ENCODE measurements at regions not wholly inside any gene's neighbourhood (a gene's known extent, or its start where the extent isn't known, plus 50 kb on each side); places are given as distances from the start of the nearest gene placed in this dataset.

DNA sequence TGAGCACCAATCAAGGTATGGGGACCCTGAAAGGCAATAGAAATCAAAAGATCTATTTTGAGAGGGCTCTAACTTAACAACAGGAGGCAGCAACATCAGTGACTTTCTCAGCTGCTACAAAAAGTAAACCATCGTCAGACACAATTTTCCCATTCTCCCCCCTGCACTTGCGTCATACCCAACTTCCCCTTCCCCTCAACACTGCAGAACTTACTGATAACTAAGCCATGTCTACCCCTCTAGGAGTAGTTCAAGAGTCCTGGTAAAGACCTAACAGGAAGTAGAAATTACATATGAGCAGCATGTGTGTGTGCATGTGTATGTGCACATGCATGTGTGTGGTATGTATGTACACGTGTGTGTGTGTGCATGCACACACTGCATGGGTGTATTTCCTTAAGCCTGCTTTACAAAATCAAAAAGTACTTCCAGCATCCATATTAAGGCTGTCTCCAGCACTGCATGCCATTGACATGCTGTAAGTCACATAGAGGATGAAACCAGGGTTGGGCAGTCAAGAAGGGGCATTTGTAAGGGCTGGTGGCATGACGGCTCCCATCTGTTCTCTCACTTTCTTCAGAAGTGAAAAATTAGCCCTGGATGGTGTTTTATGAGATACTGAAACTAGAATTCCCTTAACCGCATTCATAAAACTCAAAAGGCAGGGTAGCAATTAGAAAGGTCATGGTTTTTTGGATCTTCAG, 460.1 kb upstream of the RUNX1 start:
- DNase-seq (ENCODE audit: low read depth), result no peak
- no peak for TF ChIP-seq CTCF (IDR thresholded peaks at IDR 0.05; ENCODE audit: insufficient read depth, low read depth, low read length)
- no peak overlapping the region for H3K4me3 ChIP-seq (ENCODE audit: low read depth, low read length)

GRCh38 chr21:35508139-35508888, 459.2 kb upstream of the RUNX1 start:
- TF ChIP-seq CTCF (IDR thresholded peaks at IDR 0.05; ENCODE audit: insufficient read depth, low read depth, low read length), result peak; percentile 63
- no peak overlapping the region for H3K4me3 ChIP-seq (ENCODE audit: low read depth, low read length)
- DNase-seq (ENCODE audit: low read depth), result peak; percentile 94

DNA sequence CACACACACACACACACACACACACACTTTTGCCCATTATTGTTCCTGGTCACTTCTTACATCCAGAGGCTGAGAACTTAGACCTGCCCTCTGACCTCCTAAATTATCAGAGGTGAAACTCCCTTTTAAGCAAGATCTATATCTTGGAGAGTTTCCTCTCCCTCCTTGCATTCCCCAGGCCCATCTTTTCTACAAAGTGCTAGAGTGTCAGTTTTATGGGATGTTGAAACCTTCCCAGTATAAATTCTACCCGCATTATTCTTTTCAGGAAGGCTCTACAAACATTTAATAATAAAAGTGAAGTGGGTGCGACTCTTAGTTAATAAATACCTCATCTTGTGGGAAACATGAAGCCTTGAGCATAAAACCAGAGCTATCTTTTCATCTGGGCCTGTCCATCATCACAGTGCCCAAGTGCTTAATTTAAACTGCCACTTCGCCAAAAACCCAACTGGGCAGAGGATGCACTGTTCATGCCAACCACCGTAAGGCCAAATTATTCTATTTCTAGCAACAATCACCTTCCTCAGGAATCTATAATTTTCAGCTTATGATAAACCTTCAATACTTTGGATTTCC, 458.2 kb upstream of the RUNX1 start:
- DNase-seq (ENCODE audit: low read depth), result no peak
- TF ChIP-seq CTCF (IDR thresholded peaks at IDR 0.05; ENCODE audit: insufficient read depth, low read depth, low read length), result no peak
- H3K4me3 ChIP-seq (ENCODE audit: low read depth, low read length), result no peak overlapping the region

DNA sequence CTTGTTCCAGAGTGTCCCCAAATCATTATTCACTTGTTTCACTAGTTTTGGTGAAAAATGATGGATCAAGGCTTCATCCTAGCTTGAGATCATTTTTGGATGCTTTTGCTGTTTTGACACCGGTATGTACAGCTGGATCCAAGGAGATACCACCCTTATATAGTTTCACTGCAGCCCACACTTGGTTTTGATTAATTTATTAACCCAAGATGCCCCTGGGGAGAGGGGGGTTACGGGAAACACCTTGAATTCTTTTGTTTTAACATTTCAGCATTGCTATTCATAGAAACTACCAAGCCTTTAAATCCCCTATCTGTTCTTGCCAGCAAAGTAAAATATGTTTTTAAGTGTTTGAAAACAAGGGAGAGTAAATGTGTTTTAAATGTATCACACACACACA, 457.7 kb upstream of the RUNX1 start:
- no peak for TF ChIP-seq CTCF (IDR thresholded peaks at IDR 0.05; ENCODE audit: insufficient read depth, low read depth, low read length)
- no peak for DNase-seq (ENCODE audit: low read depth)
- H3K4me3 ChIP-seq (ENCODE audit: low read depth, low read length), result no peak overlapping the region

DNA sequence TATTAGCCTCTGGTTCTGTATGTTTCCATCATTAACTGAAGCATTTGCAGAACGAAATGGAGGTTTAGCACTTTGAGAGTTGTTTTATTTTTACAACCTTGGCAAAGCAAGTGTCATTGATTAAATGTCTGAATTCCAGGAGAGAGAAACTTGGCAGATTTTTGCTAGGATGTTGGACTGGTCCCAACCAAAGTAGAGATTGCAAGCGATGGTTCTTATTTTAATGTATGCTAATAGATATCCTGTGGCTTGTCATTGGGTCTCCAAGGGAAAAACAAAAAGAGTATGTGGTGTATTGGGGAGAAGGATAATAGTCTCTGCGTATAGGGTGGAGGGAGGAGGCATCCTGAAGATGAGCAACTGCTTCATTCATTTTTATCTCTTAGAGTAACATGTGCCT, 457.2 kb upstream of the RUNX1 start:
- TF ChIP-seq CTCF (IDR thresholded peaks at IDR 0.05; ENCODE audit: insufficient read depth, low read depth, low read length), result no peak
- no peak for DNase-seq (ENCODE audit: low read depth)
- no peak overlapping the region for H3K4me3 ChIP-seq (ENCODE audit: low read depth, low read length)

DNA sequence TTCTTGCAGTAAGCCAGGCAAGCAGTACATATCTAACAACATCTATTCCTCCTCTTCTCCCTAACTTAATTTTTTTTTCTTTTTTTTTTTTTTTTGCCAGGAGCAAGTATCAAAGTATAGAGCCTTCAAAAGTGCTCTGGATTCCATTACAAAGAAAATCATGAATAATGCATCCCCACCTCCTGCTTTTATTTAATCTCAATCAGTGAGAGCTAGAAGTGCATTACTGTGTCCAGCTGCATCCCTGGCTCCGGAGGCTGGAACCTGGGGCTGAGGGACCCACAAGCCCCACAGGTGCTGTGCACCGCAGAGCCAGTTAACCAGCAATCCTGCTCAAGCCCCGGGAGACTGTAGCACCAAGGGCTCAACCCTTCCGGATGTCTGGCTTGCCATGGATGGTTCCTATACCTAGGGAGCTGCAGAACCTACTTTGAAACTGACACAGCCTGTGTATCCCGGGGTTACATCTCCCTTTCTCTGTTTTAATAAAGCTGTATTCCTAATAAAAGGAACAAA, 455.9 kb upstream of the RUNX1 start:
- DNase-seq (ENCODE audit: low read depth), result no peak
- no peak for TF ChIP-seq CTCF (IDR thresholded peaks at IDR 0.05; ENCODE audit: insufficient read depth, low read depth, low read length)
- H3K4me3 ChIP-seq (ENCODE audit: low read depth, low read length), result no peak overlapping the region

Measured in fibroblast of villous mesenchyme (primary cell).